GM18505 (cell line): ENCODE measurements at regions not wholly inside any gene's neighbourhood (a gene's known extent, or its start where the extent isn't known, plus 50 kb on each side); places are given as distances from the start of the nearest gene placed in this dataset.

Experiments used
- ATAC-seq: cut with Tn5 transposase; IDR thresholded peaks from one replicate; pipeline ENCODE4 v1.9.1; 2021; ENCODE audit not compliant: unreplicated experiment
- POLR2A ChIP-seq: IDR thresholded peaks from 4 replicates; pipeline ENCODE4 v1.6.1; 2011; ENCODE audit warnings: borderline replicate concordance; ENCODE audit not compliant: insufficient read depth, insufficient read length; ENCODE audit errors: extremely low read depth

DNA sequence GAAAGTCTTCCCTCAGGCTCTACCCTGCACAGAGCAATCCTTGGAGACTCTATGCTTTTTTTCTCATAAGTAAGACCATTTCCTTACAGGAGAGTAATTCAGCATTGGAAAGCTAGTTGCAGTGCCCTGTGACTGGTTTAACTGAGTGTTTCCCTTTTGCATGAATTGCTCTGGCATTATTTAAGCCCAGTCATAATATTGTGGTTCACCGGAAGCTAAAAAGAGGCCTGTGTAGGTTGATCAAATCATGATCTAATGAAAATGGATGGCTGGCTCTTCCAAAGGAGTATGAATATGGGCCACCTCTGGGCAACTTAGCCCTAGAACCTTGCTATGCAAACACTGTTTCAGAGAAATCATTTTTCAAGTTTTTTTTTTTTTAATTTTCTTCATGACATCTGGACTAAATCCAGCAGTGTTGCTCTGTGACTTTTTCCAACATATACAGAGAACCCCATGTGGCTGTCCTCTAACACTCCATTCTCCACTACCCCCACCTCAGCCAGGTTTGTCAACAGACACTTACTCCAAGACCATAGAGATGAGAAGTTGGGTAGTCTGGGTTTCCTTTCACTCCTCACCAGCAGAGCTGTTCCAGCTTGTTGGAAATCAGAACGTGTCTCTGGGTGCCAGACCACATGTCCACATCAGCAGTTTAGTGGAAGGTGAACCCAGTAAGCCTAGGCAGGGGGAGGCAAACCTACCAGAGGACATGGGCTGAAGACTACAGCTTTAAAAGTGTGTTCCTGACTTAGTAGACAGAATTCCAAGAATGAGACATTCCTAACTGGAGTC lies 175.2 kb upstream of the SLC14A2 start:
- no peak for TF ChIP-seq POLR2A
- ATAC-seq = no peak

GRCh38 chr18:45441110-45441847 lies 174.0 kb upstream of the SLC14A2 start:
- no peak for TF ChIP-seq POLR2A
- no peak for ATAC-seq

DNA sequence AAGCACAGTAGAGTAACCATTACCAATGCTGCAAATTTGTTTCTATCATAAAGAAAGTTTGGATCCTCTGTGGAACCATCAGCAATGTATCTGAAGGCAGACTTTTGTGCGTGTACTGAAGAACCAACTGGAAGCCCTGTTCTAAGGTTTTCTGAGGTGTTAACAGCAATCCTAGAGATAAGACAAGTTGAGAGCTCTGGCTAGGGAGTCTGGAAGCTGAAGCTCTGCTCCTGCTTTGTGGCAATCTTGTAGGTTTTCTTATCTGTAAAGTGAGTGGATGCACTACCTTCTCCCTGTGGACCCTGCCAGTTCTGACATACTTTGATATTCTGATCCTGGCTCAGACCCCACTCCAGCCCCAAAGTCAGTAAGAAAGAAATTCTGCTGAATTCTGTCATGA lies 171.2 kb upstream of the SLC14A2 start:
- ATAC-seq = no peak

DNA sequence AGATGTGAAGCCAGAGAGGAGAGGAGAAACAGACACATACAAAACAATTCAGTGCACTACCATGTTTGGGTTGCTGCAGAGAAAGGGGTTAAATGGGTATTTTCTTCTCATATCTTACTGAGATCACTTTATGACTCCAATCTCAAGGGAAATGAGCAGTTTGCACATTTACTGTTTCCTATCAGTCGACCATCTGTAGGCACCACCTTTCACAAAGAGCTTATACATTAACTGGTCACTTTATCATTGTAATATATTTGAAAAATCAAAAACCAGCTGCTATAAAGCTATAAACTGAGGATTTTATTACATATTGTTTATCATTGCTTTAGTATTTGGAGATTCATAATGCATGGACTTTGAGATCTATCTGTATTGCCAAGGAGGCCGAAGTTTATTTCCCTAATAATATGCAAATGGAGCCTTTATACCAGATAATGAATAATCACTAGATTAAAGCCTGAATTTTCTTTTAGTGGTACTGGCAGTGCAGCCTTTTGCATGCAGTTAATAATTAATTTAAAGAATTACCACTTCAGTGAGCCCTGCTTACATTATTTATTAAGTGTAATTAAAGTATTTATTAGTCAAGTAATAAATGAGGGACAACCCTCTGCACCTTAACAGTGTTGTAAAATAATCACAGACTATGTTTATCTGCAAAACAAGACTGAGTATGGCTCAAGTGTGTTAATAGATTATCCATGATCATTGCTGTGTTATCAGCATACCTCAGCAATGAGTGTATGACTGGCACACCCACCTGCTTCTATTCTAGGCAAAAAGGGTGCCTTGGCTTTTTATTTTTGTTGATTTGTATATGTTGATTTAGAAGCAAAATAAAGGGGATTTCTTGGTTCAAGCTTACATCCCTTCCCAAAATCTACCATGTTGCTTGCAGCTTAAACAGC lies 167.7 kb upstream of the SLC14A2 start:
- ATAC-seq = no peak
- TF ChIP-seq POLR2A = no peak

More for the DNA sequence above, 171.2 kb upstream of the SLC14A2 start:
- no peak for TF ChIP-seq POLR2A

- no peak for TF ChIP-seq POLR2A
- ATAC-seq = no peak
Measured at GRCh38 chr18:45448871-45449270, 166.4 kb upstream of the SLC14A2 start.

DNA sequence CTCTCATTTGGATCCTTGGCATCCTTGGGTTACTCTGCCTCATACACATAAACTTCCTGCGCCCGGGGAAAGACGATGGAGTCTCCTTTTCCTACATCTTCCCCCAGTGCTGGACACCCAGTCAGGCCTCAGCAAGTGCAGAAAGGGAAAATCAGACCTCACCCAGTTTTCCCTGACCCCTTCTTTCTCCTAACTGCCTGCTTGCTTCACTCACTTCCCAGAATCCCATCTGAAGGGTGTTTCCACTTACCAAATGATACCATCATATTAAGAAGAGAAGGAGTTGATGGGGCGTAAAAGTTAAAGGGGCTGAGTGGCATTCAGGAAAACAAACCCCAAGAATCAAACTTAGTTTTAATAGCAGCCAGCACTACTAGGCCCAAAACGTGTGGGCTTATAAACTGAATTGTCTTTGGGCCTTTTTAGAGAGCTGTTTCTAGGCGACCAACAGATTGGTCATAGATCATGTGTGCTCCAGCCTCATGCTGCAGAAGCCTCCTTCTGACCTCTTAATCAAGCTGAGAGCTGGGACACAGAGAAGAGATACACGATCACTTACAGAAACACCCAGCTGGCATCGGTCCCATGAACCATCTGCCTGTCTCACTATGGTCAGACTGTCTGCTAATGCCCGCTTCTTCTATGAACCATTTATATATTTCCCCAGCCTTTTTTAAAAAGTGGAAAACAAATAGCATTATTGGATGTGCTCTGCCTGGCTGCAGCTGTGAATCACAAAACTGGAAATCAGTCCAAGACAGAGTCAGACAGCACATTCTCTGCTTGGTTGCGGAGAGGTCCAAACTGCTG lies 165.7 kb upstream of the SLC14A2 start:
- no peak for TF ChIP-seq POLR2A
- ATAC-seq = no peak

- no peak for TF ChIP-seq POLR2A
- no peak for ATAC-seq
Measured at GRCh38 chr18:45456090-45457021, 158.9 kb upstream of the SLC14A2 start.

- ATAC-seq = no peak
- TF ChIP-seq POLR2A = no peak
Measured at GRCh38 chr18:45458033-45458432, 157.2 kb upstream of the SLC14A2 start.

GRCh38 chr18:45462179-45462578 lies 153.1 kb upstream of the SLC14A2 start:
- no peak for TF ChIP-seq POLR2A
- no peak for ATAC-seq

DNA sequence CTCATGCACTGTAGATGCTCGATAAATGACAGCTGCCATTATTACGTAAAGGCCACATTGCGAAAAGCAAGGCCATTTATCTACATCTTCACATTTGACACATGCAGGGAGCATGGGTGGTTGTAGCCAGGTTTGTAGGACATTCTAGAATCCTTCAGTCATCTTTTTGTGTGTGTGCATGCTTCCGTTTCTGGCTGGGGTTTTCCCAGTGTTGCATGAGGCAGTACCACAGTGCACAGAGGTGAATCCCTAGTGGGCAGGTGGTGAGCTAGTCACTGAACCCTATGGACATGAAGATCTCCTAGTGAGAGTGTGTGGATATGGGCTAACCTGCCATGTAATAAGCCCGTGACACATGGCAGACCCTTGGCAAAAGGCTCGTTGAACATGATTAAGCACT lies 151.8 kb upstream of the SLC14A2 start:
- no peak for ATAC-seq
- no peak for TF ChIP-seq POLR2A

DNA sequence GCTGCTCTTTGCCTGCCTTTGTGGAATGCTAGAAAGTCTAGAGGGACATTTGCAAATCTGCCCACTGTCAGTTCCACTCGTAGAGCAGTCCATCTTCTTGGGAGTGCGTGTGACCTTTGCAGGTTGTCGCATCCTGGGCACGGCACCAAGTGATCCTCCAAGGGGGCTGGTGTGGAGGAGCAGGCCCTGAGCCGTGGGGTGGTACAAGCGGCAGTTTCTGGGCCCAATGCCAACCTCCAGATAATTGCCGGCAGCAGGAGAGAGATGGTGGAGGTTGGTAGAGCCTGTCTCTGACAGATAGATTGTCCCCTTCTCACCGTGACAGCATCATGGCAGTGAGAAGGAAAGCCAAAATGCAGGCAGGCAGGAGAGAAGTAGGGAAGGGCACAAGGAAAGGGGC lies 150.7 kb upstream of the SLC14A2 start:
- TF ChIP-seq POLR2A = no peak
- no peak for ATAC-seq
